ENCODE measurements at regions not wholly inside any gene's neighbourhood (a gene's known extent, or its start where the extent isn't known, plus 50 kb on each side); places are given as distances from the start of the nearest gene placed in this dataset.

GRCh38 chr12:69136931-69137613 lies 102.3 kb upstream of the CPSF6 start:
- DNase-seq (ENCODE audit: low read depth, low spot score), result no peak
- intact Hi-C loops (cut with micrococcal nuclease; ENCODE audit: unreplicated experiment) (no loop called here), in situ Hi-C loops (cut with HindIII; ENCODE audit: low pct_unique_long_range_greater_than_20kb, low sequenced_read_pairs) (no loop called here)
- Histone ChIP-seq H3K27me3 (ENCODE audit: control insufficient read depth, insufficient read depth, low read length) (no peaks in the 10 kb centered on the region), H3K27ac (ENCODE audit: low read length) (no peak overlapping the region), H3K4me1 (ENCODE audit: control insufficient read depth, insufficient read depth, low read length) (no peaks in the 10 kb centered on the region), H3K4me3 (ENCODE audit: low read depth in 2 of 2, low read length in 2 of 2) (no peak overlapping the region), H3K9me3 (ENCODE audit: control insufficient read depth, insufficient read depth, low read depth, low read length) (peaks cover 5% of the 10 kb centered on the region; the same call in 1 of the 2 replicates), H3K36me3 (ENCODE audit: control insufficient read depth, insufficient read depth, low read length) (no peaks in the 10 kb centered on the region)
- ChIA-PET CTCF (no interaction called here), POLR2A (no interaction called here)
- BruUV-seq (replicated peaks), result no TSS peak
- no peak for ATAC-seq
- TF ChIP-seq POLR2AphosphoS5 (IDR thresholded peaks at IDR 0.05; ENCODE audit: low read depth, low read length) (no peak), REST (IDR thresholded peaks at IDR 0.05; ENCODE audit: insufficient read depth in 1 of 2, low read depth in 2 of 2, low read length in 1 of 2) (no peak), CTCF (IDR thresholded peaks at IDR 0.05) (no peak), SIN3A (IDR thresholded peaks at IDR 0.05; ENCODE audit: borderline replicate concordance, insufficient read depth, low read depth, low read length) (no peak), TCF7L2 (IDR thresholded peaks at IDR 0.05; ENCODE audit: low read depth, low read length) (no peak)

- Histone ChIP-seq H3K4me3 (ENCODE audit: low read depth in 2 of 2, low read length in 2 of 2) (no peak overlapping the region), H3K36me3 (ENCODE audit: control insufficient read depth, insufficient read depth, low read length) (no peaks in the 10 kb centered on the region), H3K4me1 (ENCODE audit: control insufficient read depth, insufficient read depth, low read length) (no peaks in the 10 kb centered on the region), H3K27me3 (ENCODE audit: control insufficient read depth, insufficient read depth, low read length) (no peaks in the 10 kb centered on the region), H3K9me3 (ENCODE audit: control insufficient read depth, insufficient read depth, low read depth, low read length) (peaks cover 5% of the 10 kb centered on the region; the same call in 1 of the 2 replicates), H3K27ac (ENCODE audit: low read length) (no peak overlapping the region)
- TF ChIP-seq TCF7L2 (IDR thresholded peaks at IDR 0.05; ENCODE audit: low read depth, low read length) (no peak), REST (IDR thresholded peaks at IDR 0.05; ENCODE audit: insufficient read depth in 1 of 2, low read depth in 2 of 2, low read length in 1 of 2) (no peak), POLR2AphosphoS5 (IDR thresholded peaks at IDR 0.05; ENCODE audit: low read depth, low read length) (no peak), SIN3A (IDR thresholded peaks at IDR 0.05; ENCODE audit: borderline replicate concordance, insufficient read depth, low read depth, low read length) (no peak), CTCF (IDR thresholded peaks at IDR 0.05) (no peak)
- intact Hi-C loops (cut with micrococcal nuclease; ENCODE audit: unreplicated experiment) (no loop called here), in situ Hi-C loops (cut with HindIII; ENCODE audit: low pct_unique_long_range_greater_than_20kb, low sequenced_read_pairs) (no loop called here)
- DNase-seq (ENCODE audit: low read depth, low spot score), result no peak
- BruUV-seq (replicated peaks), result no TSS peak
- no peak for ATAC-seq
- ChIA-PET POLR2A (no interaction called here), CTCF (interaction anchor here (0.6 kb wide), 1 partner anchor 10 kb away, joined by 5 read pairs; no protein-coding TSS in a partner anchor)
Measured at GRCh38 chr12:69141074-69141473, 98.3 kb upstream of the CPSF6 start.

All from Panc1 (cell line).